WI38 (cell line): ENCODE measurements at regions not wholly inside any gene's neighbourhood (a gene's known extent, or its start where the extent isn't known, plus 50 kb on each side); places are given as distances from the start of the nearest gene placed in this dataset.

Experiments
- H3K4me3 ChIP-seq: 2 replicates; pipeline ENCODE4 v1.5.1; 2011; ENCODE audit warnings: low read depth, mild to moderate bottlenecking, control low read depth, low read length
- CTCF ChIP-seq: IDR thresholded peaks from 2 replicates; pipeline ENCODE4 v1.5.1; 2012; ENCODE audit warnings: low read depth, mild to moderate bottlenecking, control low read depth, low read length

- no peak for TF ChIP-seq CTCF
- H3K4me3 ChIP-seq = no peak overlapping the region
These were observed 116.5 kb downstream of the LACC1 start for GRCh38 chr13:43996221-43996620.

GRCh38 chr13:44003481-44003880, 123.8 kb downstream of the LACC1 start:
- no peak overlapping the region for H3K4me3 ChIP-seq
- no peak for TF ChIP-seq CTCF

GRCh38 chr13:44004878-44005277, 125.2 kb downstream of the LACC1 start:
- no peak for TF ChIP-seq CTCF
- H3K4me3 ChIP-seq = no peak overlapping the region

GRCh38 chr13:44007451-44007850, 127.7 kb downstream of the LACC1 start:
- H3K4me3 ChIP-seq = no peak overlapping the region
- TF ChIP-seq CTCF = no peak

- no peak overlapping the region for H3K4me3 ChIP-seq
- TF ChIP-seq CTCF = no peak
These were observed 131.3 kb downstream of the LACC1 start for GRCh38 chr13:44011036-44011435.

- no peak overlapping the region for H3K4me3 ChIP-seq
- no peak for TF ChIP-seq CTCF
These were observed 133.4 kb downstream of the LACC1 start for GRCh38 chr13:44012910-44013757.

GRCh38 chr13:44013758-44014291, 134.1 kb downstream of the LACC1 start:
- no peak for TF ChIP-seq CTCF
- no peak overlapping the region for H3K4me3 ChIP-seq
